SIG-M5 (cell line): ENCODE measurements at regions not wholly inside any gene's neighbourhood (a gene's known extent, or its start where the extent isn't known, plus 50 kb on each side); places are given as distances from the start of the nearest gene placed in this dataset.
"Not testable (repeated sequence)": the region's sequence is repeated elsewhere in the genome, so short reads cannot be mapped to it uniquely, and the experiment has no call there.

Source experiments
- DNase-seq: peaks from one replicate; lab custom pipeline; 2025; lab: John Stamatoyannopoulos, UW

DNA sequence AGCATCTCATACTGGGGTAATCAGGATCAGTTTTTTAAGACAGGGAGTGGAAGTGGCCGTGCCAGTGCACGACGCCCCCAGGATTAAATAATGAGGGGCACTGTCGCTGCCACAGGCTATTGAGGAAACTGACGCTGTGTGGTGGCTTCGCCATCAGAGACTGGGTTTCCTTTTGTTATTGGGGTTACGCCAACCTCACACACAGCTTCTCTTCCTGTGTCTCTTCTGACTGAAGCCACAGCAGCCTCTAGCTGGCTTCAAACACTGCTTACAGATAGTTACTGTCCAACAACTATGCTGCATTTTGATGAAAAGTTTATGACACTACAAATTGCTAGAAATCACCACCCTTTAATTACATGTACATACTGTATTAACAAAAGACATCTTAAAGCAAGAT lies 521.9 kb upstream of the SALL3 start:
- DNase-seq = no peak

GRCh38 chr18:78458356-78458755 lies 521.3 kb upstream of the SALL3 start:
- no peak for DNase-seq

- no peak for DNase-seq
Observed at GRCh38 chr18:78459668-78460067, 520.0 kb upstream of the SALL3 start.

DNA sequence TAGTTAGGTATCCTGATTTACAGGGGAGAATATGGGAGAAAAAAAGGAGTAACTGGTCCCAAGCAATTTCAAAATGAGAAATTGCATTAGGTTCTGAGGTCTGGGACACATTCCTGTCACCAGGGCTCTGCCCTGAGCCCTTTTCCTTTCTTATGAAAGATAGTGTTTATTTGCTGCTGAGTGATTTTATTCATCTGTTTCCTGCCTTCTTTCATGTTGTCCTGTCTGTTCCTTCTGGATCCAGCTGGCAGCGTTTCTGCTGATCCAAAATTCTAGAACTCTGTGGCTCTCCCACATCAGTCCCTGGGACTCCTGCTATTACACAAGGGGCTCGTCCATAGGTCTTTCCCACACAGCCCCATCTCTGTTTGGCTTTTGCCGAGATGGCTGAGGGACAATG lies 519.1 kb upstream of the SALL3 start:
- no peak for DNase-seq

GRCh38 chr18:78473563-78473962 lies 506.1 kb upstream of the SALL3 start:
- DNase-seq = no peak

DNA sequence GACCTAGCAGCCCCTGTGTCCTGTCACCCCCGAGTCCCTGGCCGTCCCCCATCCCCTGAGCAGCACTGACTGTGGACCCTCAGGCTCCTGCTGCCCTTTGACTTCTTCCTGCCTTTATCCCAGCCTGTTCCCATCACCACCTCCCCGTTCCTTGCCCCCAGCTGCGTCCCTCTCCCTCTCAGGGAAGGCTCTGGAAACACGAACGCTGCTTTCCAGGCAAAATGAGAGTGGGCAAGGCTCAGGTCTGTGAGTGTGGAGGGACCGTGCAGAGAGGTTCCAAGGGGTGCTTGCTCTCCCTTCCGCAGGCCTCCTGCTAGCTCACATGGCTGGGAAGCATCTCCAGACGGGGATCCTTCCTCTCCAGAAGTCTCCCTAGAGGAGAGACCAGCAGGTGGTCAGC lies 501.8 kb upstream of the SALL3 start:
- no peak for DNase-seq

GRCh38 chr18:78479443-78479842 lies 500.2 kb upstream of the SALL3 start:
- DNase-seq = no peak

DNA sequence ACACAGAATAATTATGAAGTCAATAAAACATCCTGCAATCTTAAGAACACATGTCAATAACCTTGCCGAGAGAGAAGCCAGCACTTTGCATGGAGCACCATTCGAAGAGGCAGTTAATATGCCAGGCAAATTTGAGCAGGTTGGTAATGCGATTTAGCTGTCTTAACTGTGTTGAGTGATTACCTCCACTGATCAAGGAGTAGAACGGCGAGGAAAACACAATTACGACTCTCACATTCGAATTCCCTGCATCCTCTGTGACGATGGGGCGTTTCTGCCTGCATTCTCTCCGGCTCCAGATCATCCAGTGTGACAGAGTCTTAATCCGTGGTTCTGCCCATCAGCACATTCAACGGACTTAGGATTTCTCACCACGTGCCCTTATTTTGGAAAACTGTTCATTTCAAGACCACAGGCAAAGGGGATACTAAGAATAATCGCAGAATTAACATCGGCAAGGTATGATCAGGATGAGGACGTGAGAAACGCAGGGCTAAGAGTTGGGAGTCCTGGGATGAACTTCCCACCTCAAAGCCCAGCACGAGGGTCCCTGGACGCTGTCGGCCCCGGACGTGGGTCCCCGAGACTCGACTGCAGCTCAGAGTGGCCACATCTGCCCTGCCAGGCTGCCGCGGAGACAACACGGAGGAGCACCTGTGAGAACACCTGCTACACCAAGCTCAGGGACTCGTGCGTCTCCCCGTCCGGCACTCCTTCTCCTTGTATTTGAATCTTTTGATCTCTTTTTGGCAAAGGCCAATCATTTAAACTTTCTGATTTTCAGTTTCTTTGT lies 499.2 kb upstream of the SALL3 start:
- no peak for DNase-seq

GRCh38 chr18:78482378-78482777 lies 497.2 kb upstream of the SALL3 start:
- no peak for DNase-seq

DNA sequence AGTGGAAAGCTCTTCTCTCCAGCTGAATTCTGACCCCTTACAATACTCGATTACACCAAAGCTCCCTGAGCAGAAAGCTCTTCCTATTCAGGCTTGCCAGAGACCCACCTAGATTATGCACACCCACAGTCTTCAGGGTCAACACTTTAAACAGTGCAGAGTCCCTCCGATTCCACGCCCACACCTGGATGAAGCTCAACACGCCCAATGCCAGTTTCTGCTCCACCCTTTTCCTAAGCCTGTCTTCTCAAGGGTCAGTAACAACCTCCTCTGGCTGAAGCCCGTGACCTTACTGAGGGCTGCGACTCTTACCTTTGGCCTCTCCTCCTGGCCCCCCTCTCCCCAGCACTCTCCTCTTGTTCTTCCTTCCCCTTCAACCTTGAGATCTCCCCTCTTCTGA lies 492.0 kb upstream of the SALL3 start:
- DNase-seq = no peak

DNA sequence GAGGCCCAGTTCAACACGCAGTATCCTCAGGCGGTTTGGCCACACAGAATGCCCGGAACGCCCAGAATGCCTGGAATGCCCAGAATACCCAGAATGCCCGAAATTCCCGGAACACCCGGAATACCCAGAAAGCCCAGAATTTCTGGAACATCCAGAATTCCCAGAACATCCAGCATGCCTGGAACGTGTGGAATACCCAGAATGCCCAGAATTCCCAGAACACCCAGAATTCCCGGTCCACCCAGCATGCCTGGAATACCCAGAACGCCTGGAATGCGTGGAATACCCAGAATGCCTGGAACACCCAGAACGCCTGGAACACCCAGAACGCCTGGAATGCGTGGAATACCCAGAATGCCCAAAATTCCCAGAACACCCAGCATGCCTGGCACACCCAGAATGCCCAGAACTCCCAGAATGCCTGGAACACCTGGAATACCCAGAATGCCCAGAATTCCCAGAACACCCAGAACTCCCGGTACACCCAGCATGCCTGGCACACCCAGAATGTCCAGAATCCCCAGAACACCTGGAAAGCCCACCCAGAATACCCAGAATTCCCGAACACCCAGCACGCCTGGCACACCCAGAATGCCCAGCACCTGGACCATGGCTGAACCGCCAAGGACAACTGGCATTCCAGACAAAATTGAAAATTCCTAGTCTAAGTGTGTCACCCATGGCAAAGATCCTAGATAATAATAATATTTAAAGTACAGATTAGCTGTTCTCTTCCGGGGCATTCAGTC lies 487.4 kb upstream of the SALL3 start:
- DNase-seq = no peak

DNA sequence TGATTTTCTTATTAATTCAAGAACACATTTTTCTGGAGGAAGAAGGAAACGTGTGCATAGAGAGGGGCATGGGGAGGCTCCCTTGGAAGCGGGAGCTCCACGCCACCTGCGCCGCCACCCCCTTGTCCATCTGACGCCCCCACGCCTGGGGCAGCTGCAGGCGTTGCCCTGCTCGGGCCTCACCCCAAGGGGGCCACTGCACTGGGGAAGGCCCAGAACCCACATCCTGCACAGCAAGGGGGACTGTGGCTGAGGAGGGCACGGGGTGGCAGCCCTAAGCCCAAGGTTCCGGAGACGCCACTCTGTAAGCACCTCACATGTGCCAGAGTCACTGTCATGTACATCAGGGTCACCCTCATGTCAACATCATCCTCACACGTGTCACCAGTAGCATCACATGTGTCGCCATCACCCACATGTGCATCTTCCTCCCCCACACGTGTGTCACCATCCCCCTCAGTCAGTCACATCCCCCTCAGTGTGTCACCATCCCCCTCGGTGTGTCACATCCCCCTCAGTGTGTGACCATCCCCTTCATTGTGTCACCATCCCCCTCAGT lies 486.7 kb upstream of the SALL3 start:
- no peak for DNase-seq

GRCh38 chr18:78493490-78493889 lies 486.1 kb upstream of the SALL3 start:
- not testable (repeated sequence) for DNase-seq

DNA sequence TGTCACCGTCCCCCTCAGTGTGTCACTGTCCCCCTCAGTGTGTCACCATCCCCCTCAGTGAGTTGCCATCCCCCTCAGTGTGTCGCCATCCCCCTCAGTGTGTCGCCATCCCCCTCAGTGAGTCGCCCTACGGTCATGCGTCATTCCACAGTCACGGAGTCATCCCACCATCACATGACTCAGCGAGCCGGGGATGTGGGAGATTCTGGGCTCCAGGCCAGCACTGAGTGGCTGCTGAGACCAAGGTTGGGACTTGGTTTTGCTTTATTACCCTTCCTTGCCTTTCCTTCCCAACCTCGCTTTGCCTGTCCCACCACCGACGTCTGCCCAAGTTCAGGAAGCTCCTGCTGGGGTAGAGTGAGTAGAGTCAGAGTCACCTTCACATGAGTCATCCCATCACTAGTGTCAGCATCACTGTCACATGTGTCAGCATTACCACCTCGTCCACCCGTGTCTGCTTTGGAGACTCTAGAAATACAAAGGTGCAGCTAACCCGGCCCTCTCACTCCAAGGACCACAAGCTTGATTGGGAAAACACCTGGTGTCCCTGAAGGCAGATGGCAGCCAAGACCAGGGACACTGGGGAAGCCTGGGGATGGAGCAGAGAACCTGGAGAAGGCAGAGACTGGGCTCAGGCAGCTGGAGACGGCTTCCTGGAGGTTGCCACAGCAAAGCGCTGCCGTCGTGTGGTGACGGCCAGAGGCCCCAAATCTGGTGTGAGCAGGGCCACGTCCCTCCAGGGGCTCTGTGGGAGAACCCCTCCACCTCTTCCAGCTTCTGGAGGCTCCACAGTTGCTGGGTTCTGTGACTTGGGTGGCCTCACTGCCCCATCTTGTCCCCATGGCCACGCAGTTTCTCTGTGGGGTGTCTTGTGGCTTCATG lies 485.2 kb upstream of the SALL3 start:
- DNase-seq = no peak

DNA sequence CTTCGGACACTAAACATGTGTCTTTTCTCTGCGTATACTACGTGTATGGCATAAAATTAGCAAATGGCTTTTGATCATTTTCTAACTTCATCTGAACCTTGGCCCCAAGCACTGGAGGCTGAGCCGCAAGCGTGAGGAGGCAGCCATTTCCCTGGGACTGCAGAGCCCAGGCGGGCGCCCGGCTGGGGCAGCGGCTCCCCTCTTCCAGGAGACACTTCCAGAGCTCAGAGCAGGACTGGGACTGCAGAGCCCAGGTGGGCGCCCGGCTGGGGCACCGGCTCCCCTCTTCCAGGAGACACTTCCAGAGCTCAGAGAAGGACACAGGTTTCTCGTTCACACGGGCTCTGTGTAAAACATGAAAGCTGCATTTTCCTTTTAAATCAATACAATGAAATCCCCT lies 484.1 kb upstream of the SALL3 start:
- DNase-seq = no peak

DNA sequence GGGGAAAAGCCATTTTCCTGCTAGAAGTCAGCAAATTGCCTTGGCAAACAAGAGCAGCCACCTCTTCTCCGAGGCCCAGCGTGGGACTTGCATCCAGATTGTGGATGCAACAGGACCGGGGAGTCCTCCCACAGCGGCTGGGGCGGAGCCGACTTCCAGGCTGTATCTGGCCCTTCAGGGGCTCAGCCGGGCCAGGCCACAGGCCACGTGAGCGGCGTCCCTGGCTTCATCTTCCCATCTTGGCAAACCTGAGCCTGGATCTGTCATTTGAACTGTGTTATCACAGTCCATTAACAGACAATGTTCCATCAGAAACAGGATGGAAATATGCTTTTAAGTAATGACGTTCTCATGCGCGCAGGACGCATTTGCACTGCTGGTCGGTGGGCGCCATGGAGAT lies 483.5 kb upstream of the SALL3 start:
- DNase-seq = no peak

DNA sequence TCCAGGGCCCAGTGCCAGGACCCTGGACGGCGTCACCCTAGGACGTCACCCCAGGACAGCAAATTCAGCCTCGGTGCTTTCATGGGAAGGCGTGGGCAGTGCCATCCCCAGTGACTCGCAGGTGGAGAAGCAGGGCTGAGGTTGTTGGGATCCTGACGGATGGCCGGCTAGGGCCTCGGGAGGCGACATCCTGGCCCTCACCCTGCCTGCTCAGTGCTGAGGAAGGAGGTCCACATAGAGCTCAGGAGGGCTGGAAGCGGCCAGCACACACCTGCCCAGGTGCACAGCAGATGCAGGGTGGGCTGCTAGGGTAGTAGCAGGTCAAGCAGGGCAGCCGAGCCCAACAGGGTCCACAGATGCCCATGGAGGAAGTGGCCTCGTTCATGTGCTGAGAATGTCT lies 482.0 kb upstream of the SALL3 start:
- no peak for DNase-seq

GRCh38 chr18:78499586-78499985 lies 480.0 kb upstream of the SALL3 start:
- no peak for DNase-seq

DNA sequence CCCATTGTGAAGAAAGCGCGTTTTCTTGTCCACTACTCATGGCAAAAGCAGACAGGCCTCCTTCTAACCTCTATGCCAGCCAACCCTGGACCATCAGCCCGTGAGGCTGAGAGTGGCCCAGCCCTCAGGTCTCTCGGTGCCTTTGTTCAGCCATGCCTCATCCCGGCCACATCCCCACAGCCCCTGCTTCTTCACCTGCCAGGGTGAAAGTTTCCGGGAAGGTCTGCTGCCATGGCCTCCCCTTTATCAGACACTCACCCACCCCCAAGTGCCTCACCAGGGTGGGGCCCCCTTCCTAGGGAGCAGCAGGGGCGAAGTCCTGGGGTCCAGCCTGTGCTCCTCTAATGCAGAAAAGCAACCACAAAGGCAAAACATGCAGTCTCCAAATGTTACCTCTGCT lies 478.4 kb upstream of the SALL3 start:
- DNase-seq = no peak

DNA sequence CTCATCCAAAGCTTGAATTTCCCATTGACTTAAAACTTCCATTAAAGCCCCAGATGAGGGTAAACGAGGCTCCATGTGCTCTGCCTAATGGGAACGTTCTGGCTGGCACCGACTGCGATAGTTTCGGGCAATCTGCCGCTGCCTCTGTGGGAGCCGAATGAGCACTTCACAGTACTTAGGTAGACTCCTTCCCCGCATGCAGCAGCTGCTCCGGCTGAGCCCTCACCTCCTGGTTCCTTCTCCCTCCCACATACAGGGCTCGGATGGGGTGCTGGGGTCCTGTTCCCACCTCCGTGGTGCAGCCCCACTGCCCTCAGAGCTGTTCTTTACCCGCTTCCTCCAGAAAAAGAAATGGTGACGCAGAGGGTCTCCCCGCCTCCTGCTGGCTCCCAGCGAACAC lies 476.5 kb upstream of the SALL3 start:
- no peak for DNase-seq

DNA sequence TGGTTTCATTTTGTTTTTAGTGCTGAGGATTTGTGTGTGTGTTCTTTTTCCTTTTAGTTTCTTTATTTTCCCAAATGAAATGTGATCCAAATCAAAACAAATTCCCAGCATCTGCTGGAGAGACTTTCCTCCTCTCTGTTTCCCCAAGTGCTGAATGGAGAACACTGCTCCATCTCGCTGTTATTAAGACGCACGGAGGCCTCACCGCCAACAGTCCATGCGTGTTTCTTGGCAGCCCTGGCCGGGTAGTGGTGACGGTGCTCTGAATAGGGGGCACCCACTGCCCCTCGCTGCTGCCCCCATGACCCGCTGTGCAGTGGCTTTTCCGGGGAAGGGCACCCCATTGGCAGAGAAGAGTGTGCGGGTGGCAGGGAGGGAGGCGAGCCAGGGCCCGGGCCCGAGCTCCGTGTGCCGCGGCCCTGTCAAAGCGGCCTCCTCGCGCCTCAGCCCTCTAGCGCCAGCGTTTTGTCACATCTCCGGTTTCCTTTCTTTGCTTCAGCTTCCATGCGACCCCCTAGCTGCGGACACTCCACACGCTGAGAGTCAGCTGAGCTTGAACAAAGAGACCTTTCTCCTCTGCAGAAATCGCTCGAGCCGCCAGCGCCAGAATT lies 473.7 kb upstream of the SALL3 start:
- DNase-seq = no peak

- DNase-seq = no peak
Observed at GRCh38 chr18:78507217-78507616, 472.4 kb upstream of the SALL3 start.
